ENCODE measurements at regions not wholly inside any gene's neighbourhood (a gene's known extent, or its start where the extent isn't known, plus 50 kb on each side); places are given as distances from the start of the nearest gene placed in this dataset.

- no peak overlapping the region for H3K27ac Mint-ChIP-seq
- Histone ChIP-seq H3K27me3 (ENCODE audit: insufficient read depth, low read length) (no peaks in the 10 kb centered on the region), H2AK5ac (ENCODE audit: insufficient read length, low read length) (no peak overlapping the region), H3K23ac (ENCODE audit: insufficient read length, low read depth, low read length) (no peak overlapping the region), H3K27ac (ENCODE audit: insufficient read length, low read depth, low read length) (no peak overlapping the region), H3K23me2 (ENCODE audit: insufficient read length, low read depth, low read length, poor library complexity, severe bottlenecking) (no peaks in the 10 kb centered on the region), H2AFZ (ENCODE audit: low read length) (no peak overlapping the region), H3K4me2 (ENCODE audit: insufficient read depth, insufficient read length, low read length) (no peak overlapping the region), H4K8ac (replicated peaks; ENCODE audit: insufficient read length, low read depth, low read length) (no peak overlapping the region), H3K79me1 (ENCODE audit: insufficient read depth, low read depth, low read length, poor library complexity, severe bottlenecking) (no peaks in the 10 kb centered on the region), H2BK12ac (ENCODE audit: insufficient read length, low read depth, low read length) (no peak overlapping the region), H2BK5ac (ENCODE audit: insufficient read length, low read length) (no peak overlapping the region), H3T11ph (ENCODE audit: low read length) (no peak overlapping the region), H3K14ac (ENCODE audit: insufficient read depth, low read length) (no peak overlapping the region), H4K20me1 (ENCODE audit: control insufficient read depth, insufficient read depth, insufficient read length) (no peaks in the 10 kb centered on the region), H3K56ac (ENCODE audit: insufficient read length, low read depth, low read length) (no peak overlapping the region), H3K4me1 (ENCODE audit: insufficient read depth, low read length) (no peaks in the 10 kb centered on the region), H2BK15ac (ENCODE audit: low read depth, low read length) (no peak overlapping the region), H3K4ac (ENCODE audit: low read depth, low read length) (no peak overlapping the region), H3K9me3 (ENCODE audit: control insufficient read depth, low read depth, low read length) (no peaks in the 10 kb centered on the region), H3K18ac (ENCODE audit: insufficient read length, low read depth, low read length) (no peak overlapping the region), H2BK120ac (ENCODE audit: low read depth, low read length, poor library complexity, severe bottlenecking) (no peak overlapping the region), H4K91ac (ENCODE audit: insufficient read length, low read depth, low read length) (no peak overlapping the region), H2BK20ac (ENCODE audit: low read depth, low read length, poor library complexity, severe bottlenecking) (no peak overlapping the region), H4K5ac (ENCODE audit: insufficient read length, low read depth, low read length) (no peak overlapping the region), H3K9ac (ENCODE audit: extremely low read depth, insufficient read length, low read length) (no peak overlapping the region), H3K79me2 (ENCODE audit: insufficient read depth, low read length) (no peaks in the 10 kb centered on the region)
- no peak for DNase-seq
- H3K27me3 Mint-ChIP-seq (ENCODE audit: low read depth), result peaks cover 12% of the 10 kb centered on the region
- peaks cover 16 to 19% of the 10 kb centered on the region in 2 experiments for H3K9me3 Mint-ChIP-seq
- no peak overlapping the region for H3K4me3 Mint-ChIP-seq
- peaks cover 4 to 6% of the 10 kb centered on the region in 2 experiments; a peak in 2 of 4 replicates for H3K4me1 Mint-ChIP-seq
- no CpG with 5 or more reads among the region's 1 CpG for WGBS (ENCODE audit: extremely low coverage, insufficient read length, low lambda C conversion rate)
- H3K36me3 Mint-ChIP-seq (ENCODE audit: insufficient read depth in 1 of 3, low read depth in 3 of 3), result peaks cover 4 to 10% (median 10%) of the 10 kb centered on the region in 3 experiments; a peak in 5 of 7 replicates
- TF ChIP-seq CTCF (conservative IDR thresholded peaks at IDR 0.05), result no peak
Observed at GRCh38 chr2:234806818-234807217, 145.0 kb upstream of the SH3BP4 start.
